Activated naive CD8-positive, alpha-beta T cell treated with anti-CD3 and anti-CD28 coated beads, Interleukin-2, amount 50 U/mL, for 16 hours (primary cell): ENCODE measurements at regions not wholly inside any gene's neighbourhood (a gene's known extent, or its start where the extent isn't known, plus 50 kb on each side); places are given as distances from the start of the nearest gene placed in this dataset.

Experiments
- DNase-seq: peaks from one replicate; pipeline ENCODE4 v3.0.0-alpha.2; 2020; ENCODE audit warnings: low read depth, low spot score

- no peak for DNase-seq
Measured at GRCh38 chr18:10057401-10057893, 143.6 kb downstream of the VAPA start.

GRCh38 chr18:10057894-10058791 lies 144.3 kb downstream of the VAPA start:
- no peak for DNase-seq

- DNase-seq: no peak
Measured at GRCh38 chr18:10059610-10060468, 146.0 kb downstream of the VAPA start.

- no peak for DNase-seq
Measured at GRCh38 chr18:10060469-10060782, 146.6 kb downstream of the VAPA start.

GRCh38 chr18:10060841-10061240 lies 147.0 kb downstream of the VAPA start:
- no peak for DNase-seq

- no peak for DNase-seq
Measured at GRCh38 chr18:10061566-10062140, 147.8 kb downstream of the VAPA start.

- no peak for DNase-seq
Measured at GRCh38 chr18:10062302-10063300, 148.8 kb downstream of the VAPA start.

- no peak for DNase-seq
Measured at GRCh38 chr18:10063489-10063888, 149.7 kb downstream of the VAPA start.

GRCh38 chr18:10064267-10064666 lies 150.5 kb downstream of the VAPA start:
- no peak for DNase-seq

GRCh38 chr18:10065296-10065695 lies 151.5 kb downstream of the VAPA start:
- no peak for DNase-seq

- no peak for DNase-seq
Measured at GRCh38 chr18:10067670-10068659, 154.1 kb downstream of the VAPA start.

GRCh38 chr18:10068766-10069567 lies 155.2 kb downstream of the VAPA start:
- DNase-seq: no peak

GRCh38 chr18:10070561-10071000 lies 156.8 kb downstream of the VAPA start:
- no peak for DNase-seq

GRCh38 chr18:10072671-10073175 lies 158.9 kb downstream of the VAPA start:
- DNase-seq: no peak

GRCh38 chr18:10074110-10074509 lies 160.3 kb downstream of the VAPA start:
- DNase-seq: no peak

GRCh38 chr18:10074728-10075127 lies 160.9 kb downstream of the VAPA start:
- DNase-seq: no peak

- DNase-seq: no peak
Measured at GRCh38 chr18:10076502-10077030, 162.8 kb downstream of the VAPA start.

- DNase-seq: no peak
Measured at GRCh38 chr18:10077986-10078385, 164.2 kb downstream of the VAPA start.
